ENCODE measurements at regions not wholly inside any gene's neighbourhood (a gene's known extent, or its start where the extent isn't known, plus 50 kb on each side); places are given as distances from the start of the nearest gene placed in this dataset.

GRCh38 chr4:1513936-1514483 lies 107.8 kb upstream of the NKX1-1 start:
- Mint-ChIP-seq H3K4me3 (ENCODE audit: unreplicated experiment) (no peak overlapping the region), H3K9me3 (ENCODE audit: low read depth) (no peaks in the 10 kb centered on the region), H3K36me3 (ENCODE audit: low read depth) (no peaks in the 10 kb centered on the region), H3K27ac (ENCODE audit: unreplicated experiment) (no peak overlapping the region), H3K4me1 (ENCODE audit: low read depth) (no peaks in the 10 kb centered on the region), H3K27me3 (ENCODE audit: low read depth) (peaks cover 16% of the 10 kb centered on the region)
- DNase-seq (ENCODE audit: low spot score): no peak
- TF ChIP-seq, protein P1, sequence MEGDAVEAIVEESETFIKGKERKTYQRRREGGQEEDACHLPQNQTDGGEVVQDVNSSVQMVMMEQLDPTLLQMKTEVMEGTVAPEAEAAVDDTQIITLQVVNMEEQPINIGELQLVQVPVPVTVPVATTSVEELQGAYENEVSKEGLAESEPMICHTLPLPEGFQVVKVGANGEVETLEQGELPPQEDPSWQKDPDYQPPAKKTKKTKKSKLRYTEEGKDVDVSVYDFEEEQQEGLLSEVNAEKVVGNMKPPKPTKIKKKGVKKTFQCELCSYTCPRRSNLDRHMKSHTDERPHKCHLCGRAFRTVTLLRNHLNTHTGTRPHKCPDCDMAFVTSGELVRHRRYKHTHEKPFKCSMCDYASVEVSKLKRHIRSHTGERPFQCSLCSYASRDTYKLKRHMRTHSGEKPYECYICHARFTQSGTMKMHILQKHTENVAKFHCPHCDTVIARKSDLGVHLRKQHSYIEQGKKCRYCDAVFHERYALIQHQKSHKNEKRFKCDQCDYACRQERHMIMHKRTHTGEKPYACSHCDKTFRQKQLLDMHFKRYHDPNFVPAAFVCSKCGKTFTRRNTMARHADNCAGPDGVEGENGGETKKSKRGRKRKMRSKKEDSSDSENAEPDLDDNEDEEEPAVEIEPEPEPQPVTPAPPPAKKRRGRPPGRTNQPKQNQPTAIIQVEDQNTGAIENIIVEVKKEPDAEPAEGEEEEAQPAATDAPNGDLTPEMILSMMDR (IDR thresholded peaks at IDR 0.05): no peak

- TF ChIP-seq, protein P1 (IDR thresholded peaks at IDR 0.05): peak; percentile 81
- H3K36me3 Mint-ChIP-seq (ENCODE audit: low read depth): no peaks in the 10 kb centered on the region
- H3K27me3 Mint-ChIP-seq (ENCODE audit: low read depth): peaks cover 22% of the 10 kb centered on the region
- H3K9me3 Mint-ChIP-seq (ENCODE audit: low read depth): no peaks in the 10 kb centered on the region
- H3K4me1 Mint-ChIP-seq (ENCODE audit: low read depth): no peaks in the 10 kb centered on the region
- H3K27ac Mint-ChIP-seq (ENCODE audit: unreplicated experiment): no peak overlapping the region
- H3K4me3 Mint-ChIP-seq (ENCODE audit: unreplicated experiment): no peak overlapping the region
- DNase-seq (ENCODE audit: low spot score): peak; percentile 77
Measured at GRCh38 chr4:1512738-1513660, 106.8 kb upstream of the NKX1-1 start.

GRCh38 chr4:1512051-1512737 lies 106.0 kb upstream of the NKX1-1 start:
- no peaks in the 10 kb centered on the region for H3K4me1 Mint-ChIP-seq (ENCODE audit: low read depth)
- H3K4me3 Mint-ChIP-seq (ENCODE audit: unreplicated experiment): no peak overlapping the region

DNA sequence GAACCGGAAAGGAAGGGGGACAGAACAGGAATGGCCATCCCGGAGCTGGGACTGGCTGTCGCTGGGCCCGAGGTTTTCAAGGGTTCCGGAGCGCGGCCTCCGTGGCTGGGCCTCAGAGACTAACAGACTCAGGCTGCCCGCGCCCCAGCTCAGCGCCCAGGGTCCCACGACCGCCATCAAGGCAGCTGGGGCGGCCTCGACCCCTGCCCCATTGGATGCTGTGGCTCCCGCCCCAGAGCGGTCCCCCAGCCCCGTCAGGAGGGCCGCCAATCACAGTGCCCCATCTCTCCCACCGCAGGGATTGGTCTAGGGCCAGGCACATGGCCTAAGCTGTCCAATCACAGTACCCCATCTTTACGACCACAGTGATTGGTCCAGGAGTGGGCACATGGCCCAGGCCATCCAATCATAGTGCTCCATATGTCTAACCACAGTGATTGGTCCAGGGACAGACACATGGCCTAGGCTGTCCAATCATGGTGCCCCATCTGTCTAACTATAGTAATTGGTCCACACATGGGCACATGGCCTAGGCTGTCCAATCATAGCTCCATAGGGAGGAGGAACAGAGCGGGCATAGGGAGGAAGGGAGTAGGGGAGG lies 105.3 kb upstream of the NKX1-1 start:
- H3K27ac Mint-ChIP-seq (ENCODE audit: unreplicated experiment): no peak overlapping the region
- H3K9me3 Mint-ChIP-seq (ENCODE audit: low read depth): no peaks in the 10 kb centered on the region
- no peaks in the 10 kb centered on the region for H3K4me1 Mint-ChIP-seq (ENCODE audit: low read depth)
- no peak overlapping the region for H3K4me3 Mint-ChIP-seq (ENCODE audit: unreplicated experiment)
- no peaks in the 10 kb centered on the region for H3K36me3 Mint-ChIP-seq (ENCODE audit: low read depth)
- peak; percentile 79 for DNase-seq (ENCODE audit: low spot score)
- peaks cover 30% of the 10 kb centered on the region for H3K27me3 Mint-ChIP-seq (ENCODE audit: low read depth)
- TF ChIP-seq, protein P1 (IDR thresholded peaks at IDR 0.05): no peak

More at GRCh38 chr4:1512051-1512737, 106.0 kb upstream of the NKX1-1 start:
- TF ChIP-seq, protein P1 (IDR thresholded peaks at IDR 0.05): no peak
- H3K9me3 Mint-ChIP-seq (ENCODE audit: low read depth): no peaks in the 10 kb centered on the region
- H3K27me3 Mint-ChIP-seq (ENCODE audit: low read depth): peaks cover 28% of the 10 kb centered on the region
- H3K27ac Mint-ChIP-seq (ENCODE audit: unreplicated experiment): no peak overlapping the region
- no peaks in the 10 kb centered on the region for H3K36me3 Mint-ChIP-seq (ENCODE audit: low read depth)
- peak; percentile 69 for DNase-seq (ENCODE audit: low spot score)

- no peak overlapping the region for H3K27ac Mint-ChIP-seq (ENCODE audit: unreplicated experiment)
- H3K9me3 Mint-ChIP-seq (ENCODE audit: low read depth): no peaks in the 10 kb centered on the region
- DNase-seq (ENCODE audit: low spot score): peak; percentile 82
- H3K27me3 Mint-ChIP-seq (ENCODE audit: low read depth): peaks cover 31% of the 10 kb centered on the region
- no peaks in the 10 kb centered on the region for H3K36me3 Mint-ChIP-seq (ENCODE audit: low read depth)
- H3K4me1 Mint-ChIP-seq (ENCODE audit: low read depth): no peaks in the 10 kb centered on the region
- H3K4me3 Mint-ChIP-seq (ENCODE audit: unreplicated experiment): no peak overlapping the region
- TF ChIP-seq, protein P1 (IDR thresholded peaks at IDR 0.05): no peak
Measured at GRCh38 chr4:1510931-1511330, 104.7 kb upstream of the NKX1-1 start.
